Glomerular visceral epithelial cell (primary cell): ENCODE measurements at regions not wholly inside any gene's neighbourhood (a gene's known extent, or its start where the extent isn't known, plus 50 kb on each side); places are given as distances from the start of the nearest gene placed in this dataset.
"Not testable (repeated sequence)": the region's sequence is repeated elsewhere in the genome, so short reads cannot be mapped to it uniquely, and the experiment has no call there.

Source experiments
- DNase-seq: peaks from one replicate; pipeline ENCODE4 v3.0.0-alpha.2; 2016; ENCODE audit errors: extremely low spot score

DNA sequence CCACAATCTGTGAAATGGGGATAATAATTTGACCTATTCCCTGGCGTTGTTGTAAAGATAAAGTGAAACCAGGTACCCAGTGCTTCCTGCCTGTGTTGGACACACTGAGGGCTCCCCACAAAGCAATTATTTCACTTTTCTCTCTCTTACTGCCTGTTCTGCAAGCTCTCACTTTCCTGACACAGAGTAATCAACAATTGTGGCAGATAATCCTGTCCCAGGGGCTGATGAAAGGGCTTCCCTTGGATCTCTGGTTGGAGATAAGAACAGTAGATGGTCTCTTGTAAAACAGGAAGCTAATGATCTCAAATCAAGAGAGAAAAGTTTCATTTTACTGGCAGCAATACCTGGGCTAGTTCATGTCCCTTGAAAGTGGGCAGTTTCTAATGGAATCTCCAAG lies 190.4 kb upstream of the EPHA4 start:
- no peak for DNase-seq

DNA sequence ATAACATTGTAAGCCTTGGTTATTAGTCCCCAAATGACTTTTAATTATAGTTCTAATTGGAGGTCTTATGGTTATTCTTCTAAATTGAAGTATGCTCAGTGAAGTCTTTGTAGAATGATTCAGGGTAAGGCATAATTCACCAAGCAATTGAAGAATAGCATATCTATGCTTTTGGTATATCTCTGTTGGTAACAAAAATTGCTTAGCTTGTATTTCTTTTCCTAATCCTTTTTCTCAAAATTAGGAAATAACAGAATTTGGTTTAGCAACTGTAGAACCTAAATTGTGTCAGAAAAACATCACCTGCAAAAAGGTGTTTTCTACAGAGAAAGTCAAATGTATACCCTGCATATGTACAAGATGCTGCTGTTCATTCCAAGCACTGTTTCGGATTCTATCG lies 189.2 kb upstream of the EPHA4 start:
- no peak for DNase-seq

DNA sequence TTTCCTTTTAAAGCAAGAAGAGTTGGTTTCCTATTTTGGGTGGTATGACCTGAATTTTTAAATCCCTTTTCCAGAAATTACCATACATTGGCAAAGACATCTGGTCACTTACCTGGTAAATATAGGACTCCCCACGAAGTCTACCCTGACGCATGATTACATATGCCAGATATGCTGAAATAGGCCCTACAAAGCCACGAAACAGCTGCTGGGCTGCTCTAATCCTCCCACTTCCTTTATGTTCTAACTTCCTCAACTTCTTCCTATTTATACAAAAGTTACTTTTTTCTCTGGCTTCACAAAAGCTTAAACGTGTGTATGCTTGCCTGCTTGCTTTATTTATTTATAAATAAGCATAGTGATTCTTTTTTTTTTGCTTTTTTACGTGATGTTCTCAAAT lies 186.0 kb upstream of the EPHA4 start:
- no peak for DNase-seq

DNA sequence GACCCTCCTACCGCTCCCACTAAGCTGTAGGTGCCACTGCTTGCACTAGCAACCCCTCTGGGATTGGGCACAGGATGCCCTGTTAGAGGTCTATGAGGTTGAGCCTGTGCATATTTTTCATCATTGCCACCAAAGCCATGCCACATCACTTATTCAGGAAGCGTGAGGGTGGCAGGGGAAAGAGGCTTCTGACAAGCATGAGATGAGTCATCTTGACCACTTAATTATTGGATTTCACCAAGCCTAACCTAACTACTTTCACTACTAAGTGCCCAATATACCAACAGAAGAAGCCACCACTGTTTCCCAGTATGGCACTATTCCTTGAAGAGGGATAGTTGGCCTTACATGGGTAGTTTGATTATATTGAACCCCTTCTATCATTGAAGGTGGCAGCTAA lies 181.3 kb upstream of the EPHA4 start:
- no peak for DNase-seq

DNA sequence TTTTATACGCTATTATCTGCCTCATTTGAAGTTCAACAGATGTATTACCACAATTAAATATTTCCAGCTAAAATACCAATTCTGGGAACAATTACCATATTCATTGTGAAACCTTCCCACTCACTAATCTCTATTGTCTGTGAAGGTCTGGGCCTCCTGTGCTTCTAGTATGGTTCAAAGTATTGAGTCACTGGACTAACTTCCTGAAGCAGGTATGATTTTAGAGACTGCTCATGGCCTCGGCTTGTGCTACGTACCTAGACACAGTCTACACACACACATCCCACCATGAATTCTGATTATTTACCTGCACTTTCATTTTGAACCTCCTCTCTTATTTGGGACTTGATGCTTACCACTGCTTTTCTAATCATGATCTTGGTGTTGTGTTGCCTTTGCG lies 180.7 kb upstream of the EPHA4 start:
- no peak for DNase-seq

DNA sequence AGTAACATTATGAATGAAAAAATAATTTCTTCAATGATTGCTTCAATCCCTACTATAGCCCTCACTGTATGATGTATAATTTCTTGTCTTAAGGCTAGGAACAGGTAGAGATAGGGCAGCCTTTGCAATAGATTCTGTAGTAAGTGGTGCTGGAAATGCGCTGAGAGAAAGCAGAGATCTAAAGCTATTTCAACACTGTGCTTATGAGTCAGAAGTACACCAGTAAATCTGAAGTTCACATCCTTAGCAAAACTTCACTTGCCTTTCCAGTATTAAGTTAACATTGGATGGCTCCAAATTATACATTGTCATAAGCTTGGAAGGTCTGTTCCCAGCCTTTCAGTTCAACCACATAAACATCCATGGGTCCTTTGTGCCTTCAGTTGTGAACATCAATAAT lies 178.2 kb upstream of the EPHA4 start:
- no peak for DNase-seq

DNA sequence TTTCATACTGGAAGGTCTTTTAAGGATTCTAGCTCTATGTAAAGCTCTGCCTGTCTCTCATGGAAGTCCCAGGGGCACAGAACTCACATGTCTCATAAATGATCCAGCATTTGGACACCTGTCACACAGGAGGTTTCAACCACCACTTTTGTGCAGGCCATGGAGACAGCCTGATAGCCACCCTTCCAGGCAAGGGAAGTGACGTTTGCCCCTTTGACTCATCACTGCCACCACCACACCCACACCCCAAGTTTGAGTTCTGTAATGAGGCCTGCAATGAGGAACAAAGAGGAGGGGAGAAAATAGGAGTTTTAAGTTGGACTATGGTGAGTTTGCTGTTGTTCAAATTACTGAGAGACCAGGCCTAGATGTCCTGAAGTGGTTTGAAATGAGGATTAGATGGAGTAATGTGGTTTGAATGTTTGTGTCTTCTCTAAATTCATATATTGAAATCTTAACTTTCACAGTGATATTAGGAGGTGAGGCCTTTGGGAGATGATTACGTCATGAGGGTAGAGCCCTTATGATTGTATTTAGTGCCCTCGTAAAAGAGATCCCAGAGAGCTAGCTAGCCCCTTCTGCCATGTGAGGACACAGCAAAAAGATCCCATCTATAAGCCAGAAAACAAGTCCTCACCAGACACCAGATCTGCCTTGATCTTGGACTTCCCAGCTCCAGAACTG lies 175.3 kb upstream of the EPHA4 start:
- no peak for DNase-seq

DNA sequence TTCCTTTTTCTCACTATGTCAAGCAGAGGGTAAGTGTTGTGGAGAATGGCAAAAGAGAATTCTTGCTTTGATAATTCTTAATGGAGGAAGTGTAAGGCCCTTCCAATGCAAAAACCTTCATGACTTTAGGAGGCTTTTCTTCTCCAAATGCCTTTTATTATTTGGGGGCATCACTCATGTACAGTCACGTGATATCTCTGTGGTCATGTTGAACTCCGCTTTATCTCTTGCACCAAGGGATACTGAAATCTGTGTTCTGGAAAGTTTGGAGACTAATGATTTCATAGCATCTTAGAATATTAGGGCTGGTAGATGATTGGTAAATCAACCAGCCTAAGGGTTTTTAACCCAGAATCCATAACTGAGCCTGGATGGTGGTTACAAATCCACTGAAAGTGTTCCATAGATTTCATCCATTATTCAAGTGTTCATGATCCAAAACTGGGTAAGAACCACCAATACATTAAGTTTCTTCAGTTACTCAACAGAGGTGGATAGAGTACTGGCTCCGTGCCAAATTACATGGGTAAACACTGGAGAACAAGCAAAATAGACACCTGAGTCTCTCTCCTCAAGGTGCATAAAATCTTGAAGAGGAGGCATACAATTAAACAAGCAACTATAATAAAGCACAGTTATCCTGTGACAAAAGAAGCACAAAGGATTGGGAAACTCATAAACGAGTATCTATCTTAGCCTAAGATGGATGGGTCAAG lies 169.6 kb upstream of the EPHA4 start:
- no peak for DNase-seq

DNA sequence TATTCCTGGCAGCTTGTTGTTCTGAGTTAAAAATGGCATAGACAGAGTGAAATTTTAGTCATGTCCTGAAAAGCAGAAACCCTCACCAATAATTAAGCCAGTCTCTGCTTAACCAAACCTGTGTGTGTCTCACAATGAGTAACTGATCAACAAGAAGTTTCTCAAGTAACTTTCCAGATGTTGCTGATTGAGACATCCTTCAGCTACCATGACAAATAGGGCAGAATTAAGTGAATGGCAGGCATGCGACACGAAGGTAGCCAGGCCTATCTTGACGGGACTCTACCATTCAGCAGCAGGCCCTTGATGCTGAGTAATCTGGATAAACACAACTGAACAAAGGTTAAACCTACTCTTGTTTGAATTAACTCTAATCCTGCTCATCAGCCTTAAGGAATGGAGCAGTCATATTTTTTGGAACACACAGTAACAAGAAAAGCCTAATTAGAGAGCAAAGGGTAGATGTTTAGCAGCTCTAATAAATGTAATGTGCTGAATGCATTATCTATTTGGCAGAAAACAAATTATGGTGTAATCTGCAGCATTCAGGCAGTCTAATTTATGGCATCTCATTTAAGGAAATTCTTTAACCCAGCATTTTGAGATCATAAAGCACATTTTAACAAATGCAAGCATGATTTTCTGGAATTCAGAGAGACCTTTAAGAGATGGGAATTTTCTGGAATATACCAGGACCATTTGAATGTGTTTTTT lies 159.5 kb upstream of the EPHA4 start:
- DNase-seq = peak; percentile 34

DNA sequence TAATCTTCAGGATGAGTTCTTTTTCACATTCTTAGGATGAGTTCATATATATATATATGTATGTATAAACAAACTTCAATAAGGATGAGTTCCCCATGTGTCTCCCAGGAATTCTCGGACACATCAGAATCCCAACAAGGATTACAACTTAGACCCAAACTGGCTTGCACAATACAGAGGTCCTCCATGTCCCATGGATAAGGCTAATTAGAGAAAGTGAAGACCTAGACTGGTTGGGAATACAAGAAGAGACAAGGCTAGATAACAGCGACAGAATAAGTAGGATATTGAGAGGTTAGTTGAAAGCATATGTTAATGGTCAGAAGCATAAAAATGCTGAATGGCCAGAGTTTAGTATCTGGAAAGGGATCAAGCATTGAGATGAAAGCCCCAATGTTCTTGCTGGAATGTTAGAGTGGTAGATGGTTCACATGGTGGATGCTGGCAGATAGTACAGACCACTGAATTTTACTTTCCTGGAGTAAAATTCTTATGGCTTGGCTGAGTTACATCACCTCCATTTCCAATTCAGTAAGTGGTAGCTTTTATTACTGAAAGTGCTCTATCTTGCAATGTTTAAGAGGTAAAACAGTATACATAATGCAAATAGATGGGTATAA lies 154.9 kb upstream of the EPHA4 start:
- DNase-seq = no peak

DNA sequence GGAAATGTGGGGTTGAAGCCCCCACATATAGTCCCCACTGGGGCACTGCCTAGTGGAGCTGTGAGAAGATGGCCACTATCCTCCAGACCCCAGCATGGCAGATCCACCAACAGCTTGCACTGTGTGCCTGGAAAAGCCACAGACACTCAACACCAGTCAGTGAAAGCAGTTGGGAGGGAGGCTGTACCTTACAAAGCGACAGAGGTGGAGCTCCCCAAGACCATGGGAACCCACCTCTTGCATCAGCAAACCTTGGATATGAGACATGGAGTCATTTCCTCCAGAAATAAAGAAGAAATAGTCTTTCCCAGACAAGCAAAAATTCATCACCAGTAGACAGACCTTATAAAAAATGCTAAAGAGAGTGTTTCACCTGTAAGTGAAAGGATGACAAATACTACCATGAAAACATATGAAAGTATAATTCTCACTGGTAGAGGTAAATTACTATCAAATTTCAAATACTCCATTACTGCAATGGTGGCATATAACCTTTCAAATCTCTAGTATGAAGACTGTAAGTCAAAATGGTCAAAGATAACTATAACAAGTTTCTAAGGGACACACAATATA lies 152.6 kb upstream of the EPHA4 start:
- DNase-seq = no peak

DNA sequence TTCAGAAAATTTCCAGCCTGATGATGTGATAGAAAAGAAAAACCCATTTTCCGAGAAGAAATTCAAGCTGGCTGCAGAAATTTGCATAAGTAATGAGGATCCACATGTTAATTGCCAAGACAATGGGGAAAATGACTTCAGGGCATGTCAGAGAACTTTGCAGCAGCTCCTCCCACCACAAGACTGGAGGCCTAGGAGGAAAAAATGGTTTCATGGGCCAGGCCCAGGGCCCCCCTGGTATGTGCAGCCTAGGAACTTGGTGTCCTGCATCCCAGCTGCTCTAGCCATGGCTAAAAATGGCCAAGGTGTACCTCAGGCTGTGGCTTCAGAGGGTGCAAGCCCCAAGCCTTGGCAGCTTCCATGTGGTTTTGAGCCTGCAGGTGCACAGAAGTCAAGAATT lies 152.0 kb upstream of the EPHA4 start:
- not testable (repeated sequence) for DNase-seq

DNA sequence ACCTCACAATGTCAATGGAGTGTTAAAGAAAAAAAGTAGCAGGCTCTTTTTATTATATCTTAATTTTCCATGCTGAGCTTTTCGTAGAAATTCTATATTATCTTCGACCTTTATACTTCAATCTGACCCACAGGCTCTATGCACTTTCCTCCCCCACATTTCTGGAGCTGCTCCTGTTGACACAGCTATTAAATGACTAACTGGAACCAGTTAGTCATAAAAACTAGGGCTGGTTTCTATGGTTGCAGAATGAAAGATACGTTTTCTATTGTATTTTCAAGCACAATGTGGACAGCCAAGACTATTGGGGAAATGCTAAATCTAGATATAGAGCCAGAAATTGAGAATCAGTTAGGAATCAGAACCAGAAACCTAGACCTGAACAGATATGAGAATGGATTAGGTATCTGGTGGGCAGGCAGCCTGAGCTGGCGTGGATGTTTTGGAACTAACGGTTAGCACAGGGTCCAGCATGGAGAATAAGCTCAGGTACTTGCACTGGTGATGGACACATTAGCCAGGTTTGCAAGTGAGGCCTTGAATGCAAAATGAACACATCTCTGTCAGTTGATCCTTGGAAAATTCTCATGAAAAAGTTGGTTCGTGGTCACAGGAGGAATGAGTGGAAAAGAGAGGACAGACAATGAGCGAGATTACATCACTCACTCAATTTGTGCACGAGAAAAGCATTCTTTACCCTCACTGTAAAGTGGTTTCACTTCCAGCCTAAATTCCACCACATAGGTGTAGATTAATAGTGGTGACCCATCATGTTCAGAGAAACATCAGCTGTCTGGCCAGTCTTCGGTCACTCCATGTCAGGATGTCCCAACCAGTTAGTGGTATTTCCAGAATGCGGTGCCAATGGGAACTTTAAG lies 144.6 kb upstream of the EPHA4 start:
- peak; percentile 52 for DNase-seq

DNA sequence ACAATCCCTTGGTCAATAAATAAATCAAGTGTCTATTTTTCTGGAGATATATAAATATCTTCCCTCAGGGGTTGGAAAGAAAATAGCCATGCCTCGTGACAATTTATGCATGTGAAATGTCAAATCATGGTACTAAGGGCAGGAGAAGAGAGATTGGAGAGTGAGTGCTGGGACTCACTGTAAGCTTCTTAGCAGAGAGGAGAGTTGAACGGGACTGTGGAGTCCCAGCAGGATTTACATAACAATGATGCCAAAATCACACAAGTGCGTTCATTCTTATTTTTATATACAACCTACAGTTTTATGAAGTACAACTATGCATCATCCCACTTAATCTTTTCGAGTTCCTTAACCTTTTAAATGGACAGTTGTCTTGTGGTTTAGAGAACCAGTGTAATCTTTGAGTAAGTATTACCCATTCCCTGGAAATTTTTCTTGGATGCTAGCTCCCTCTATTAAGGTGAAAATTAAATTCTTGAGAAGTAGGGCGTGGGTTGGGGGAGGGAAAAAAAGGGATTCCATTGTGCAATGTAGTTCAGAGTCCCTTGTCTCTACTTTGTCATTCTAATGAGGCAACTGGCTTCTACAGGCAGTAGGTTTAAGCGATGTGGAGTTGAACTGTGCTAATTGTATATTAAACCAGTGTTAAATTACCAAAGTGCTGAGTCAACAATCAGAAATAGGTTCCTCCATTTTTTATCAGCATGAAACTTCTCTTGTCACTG lies 143.6 kb upstream of the EPHA4 start:
- DNase-seq = no peak

DNA sequence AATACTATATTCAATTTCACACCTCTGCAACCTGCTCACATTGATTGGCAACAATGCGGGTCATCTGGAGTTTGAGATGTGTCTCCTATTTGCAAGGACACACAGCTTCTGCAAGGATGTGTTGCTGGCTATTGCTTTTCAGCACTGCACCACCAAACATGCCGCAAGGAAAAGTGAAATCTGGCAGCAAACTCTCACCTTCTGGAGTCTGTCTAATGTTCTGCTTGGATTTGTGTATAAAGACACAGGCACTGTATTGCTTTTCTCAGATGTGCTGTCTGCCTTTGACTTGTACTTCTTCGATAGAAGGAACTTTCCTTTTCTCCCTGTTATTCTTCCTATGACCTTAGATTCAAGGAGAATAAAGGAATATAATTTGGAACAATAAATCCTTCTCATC lies 138.6 kb upstream of the EPHA4 start:
- no peak for DNase-seq

DNA sequence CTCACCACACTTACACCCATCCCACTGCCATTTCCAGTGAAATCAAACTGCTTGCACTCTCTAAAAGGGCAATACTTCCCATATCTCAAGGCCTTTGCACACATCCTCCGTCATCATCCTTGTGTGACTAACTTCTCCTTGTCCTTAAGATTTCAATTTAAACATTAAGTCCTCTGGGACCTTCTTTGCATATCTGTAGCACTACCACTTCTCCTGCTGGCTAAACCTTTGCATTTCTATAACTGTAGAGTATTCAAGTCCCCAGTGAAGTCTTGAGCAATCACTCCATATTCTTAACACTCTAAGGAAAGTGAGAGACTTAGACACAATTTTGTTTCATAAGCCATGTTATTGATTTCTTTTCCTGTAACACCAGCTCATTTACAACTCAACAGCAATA lies 136.8 kb upstream of the EPHA4 start:
- no peak for DNase-seq

DNA sequence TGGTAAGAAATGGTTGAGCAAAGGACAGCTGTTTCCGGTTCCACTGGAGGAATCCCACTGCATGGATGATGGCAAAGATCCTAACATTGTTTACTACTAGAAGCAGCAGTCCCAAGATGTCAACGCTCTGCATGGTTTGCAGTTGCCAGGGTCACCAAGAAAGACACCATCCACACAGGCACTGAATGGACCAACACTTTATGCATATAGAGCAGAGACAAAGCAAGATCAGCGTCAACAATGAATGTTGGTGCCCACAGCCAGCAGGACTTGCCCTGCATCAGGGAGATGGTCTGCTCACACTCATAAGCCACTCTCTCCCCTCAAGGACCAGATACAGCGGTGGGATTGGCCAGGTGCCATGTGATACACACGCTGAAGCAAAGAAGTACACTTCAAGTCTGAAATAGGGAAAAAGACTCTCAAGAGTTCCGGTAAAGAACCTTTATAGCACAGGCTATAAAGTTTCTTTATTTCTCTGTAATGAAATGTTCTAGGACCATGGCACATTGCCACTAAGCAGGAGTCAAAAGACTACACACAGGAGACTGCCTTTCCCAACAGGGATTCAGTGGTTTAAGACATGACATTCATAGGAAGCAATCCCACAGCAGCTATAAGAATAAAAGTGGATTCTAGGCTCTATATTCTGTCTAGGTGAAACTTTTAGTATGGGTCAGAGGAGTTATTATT lies 133.2 kb upstream of the EPHA4 start:
- DNase-seq = no peak

DNA sequence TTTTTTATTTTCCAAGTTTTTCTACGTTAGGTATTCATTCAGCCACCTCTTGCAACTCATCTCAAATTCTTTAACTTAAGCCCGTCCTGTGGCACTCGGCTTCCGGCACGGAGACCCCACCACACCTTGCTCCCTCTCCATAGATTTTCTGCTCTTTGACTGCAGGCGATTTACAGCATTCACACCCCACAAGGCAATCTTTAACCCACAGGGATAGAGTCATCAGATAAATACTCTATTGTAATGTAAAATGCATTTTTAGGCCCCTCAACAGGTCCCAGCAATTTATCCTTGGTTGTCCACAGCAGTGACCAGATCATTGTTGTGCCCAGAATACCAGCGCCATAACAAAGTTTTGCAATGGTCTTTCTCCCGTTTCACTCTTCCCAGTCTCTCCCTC lies 132.3 kb upstream of the EPHA4 start:
- no peak for DNase-seq

DNA sequence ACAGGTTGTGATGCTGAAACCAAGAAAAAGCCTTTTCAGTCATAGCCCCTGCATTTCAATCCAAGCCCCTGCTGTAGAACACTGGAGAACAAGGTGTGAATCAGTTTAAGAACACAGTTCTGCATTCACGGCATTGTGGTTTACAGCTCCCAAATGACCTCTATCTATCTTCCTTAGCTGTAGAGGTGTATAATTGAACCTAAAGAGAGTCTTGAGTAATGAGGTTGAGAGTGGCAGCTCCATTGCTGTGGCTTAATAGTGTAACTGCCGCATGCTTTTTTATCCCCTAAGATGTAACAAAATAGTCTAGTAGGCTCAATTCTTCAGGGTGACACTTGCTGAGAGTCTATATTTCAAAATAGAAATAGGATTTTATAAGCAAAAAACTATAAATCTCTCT lies 121.3 kb upstream of the EPHA4 start:
- no peak for DNase-seq

DNA sequence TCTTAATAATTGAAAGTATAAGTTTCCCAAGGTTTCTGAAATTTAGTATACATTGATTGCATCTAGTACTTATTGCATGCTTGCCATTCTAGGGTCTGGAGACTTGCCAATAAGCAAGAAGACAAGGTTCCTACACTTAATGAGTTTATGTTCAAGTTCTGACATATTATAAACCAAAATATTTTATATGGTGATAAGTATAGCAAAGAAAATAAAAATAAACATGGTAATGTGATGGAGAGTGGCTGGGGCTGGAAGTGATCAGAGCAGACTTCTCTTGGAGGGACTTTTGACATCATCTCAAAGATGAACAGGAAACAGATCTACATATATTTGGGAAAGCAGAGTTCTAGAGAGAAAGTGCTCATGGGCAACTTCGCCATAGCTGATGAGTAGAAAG lies 119.5 kb upstream of the EPHA4 start:
- DNase-seq = no peak
